HEK293 (cell line): ENCODE measurements at regions not wholly inside any gene's neighbourhood (a gene's known extent, or its start where the extent isn't known, plus 50 kb on each side); places are given as distances from the start of the nearest gene placed in this dataset.

Experiments
- MYNN ChIP-seq: fragments of 450-650 bp; formaldehyde crosslinking; IDR thresholded peaks from 2 replicates; pipeline ENCODE4 v1.5.1; 2016; ENCODE audit warnings: missing biosample characterization, missing genetic modification characterization, borderline replicate concordance
- ZNF707 ChIP-seq: fragments of 450-650 bp; formaldehyde crosslinking; IDR thresholded peaks from 2 replicates; pipeline ENCODE4 v1.5.1; 2016; ENCODE audit warnings: missing biosample characterization, missing genetic modification characterization
- TF ChIP-seq, protein P1 (sequence below): fragments of 450-650 bp; formaldehyde crosslinking; IDR thresholded peaks from 2 replicates; pipeline ENCODE4 v1.5.1; 2016; ENCODE audit warnings: missing biosample characterization, missing genetic modification characterization

DNA sequence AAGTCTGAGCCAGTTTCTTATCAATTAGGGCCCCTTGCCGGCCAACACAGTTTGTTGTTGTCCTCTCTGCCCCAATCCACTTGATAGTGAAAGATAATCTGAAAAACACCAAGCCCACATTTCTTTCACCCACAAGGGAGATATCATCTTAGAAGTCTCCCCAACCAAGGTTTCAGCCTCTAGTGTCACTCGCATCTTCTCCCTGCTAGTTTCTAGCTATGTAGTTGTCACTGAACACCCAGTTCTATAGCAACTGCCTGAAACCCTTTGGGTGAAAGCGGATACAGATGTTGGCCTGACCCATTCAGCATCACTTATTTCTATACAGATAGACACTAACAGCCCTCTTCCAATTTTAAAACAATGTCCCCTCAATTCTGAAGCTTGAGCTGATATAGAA is 116.3 kb downstream of the BMP15 start:
- no peak for TF ChIP-seq MYNN (tag by site-specific recombination)
- TF ChIP-seq, protein P1, sequence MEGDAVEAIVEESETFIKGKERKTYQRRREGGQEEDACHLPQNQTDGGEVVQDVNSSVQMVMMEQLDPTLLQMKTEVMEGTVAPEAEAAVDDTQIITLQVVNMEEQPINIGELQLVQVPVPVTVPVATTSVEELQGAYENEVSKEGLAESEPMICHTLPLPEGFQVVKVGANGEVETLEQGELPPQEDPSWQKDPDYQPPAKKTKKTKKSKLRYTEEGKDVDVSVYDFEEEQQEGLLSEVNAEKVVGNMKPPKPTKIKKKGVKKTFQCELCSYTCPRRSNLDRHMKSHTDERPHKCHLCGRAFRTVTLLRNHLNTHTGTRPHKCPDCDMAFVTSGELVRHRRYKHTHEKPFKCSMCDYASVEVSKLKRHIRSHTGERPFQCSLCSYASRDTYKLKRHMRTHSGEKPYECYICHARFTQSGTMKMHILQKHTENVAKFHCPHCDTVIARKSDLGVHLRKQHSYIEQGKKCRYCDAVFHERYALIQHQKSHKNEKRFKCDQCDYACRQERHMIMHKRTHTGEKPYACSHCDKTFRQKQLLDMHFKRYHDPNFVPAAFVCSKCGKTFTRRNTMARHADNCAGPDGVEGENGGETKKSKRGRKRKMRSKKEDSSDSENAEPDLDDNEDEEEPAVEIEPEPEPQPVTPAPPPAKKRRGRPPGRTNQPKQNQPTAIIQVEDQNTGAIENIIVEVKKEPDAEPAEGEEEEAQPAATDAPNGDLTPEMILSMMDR (tag by site-specific recombination): no peak
- no peak for TF ChIP-seq ZNF707 (tag by site-specific recombination)
